ENCODE measurements at regions not wholly inside any gene's neighbourhood (a gene's known extent, or its start where the extent isn't known, plus 50 kb on each side); places are given as distances from the start of the nearest gene placed in this dataset.

GRCh38 chr14:98819132-98819866, 452.7 kb downstream of the BCL11B start:
- H2AFZ ChIP-seq (ENCODE audit: low read depth, low read length): no peak overlapping the region
- no peak overlapping the region for H3K4me2 ChIP-seq (ENCODE audit: low read length)
- no peak overlapping the region for H3K27ac ChIP-seq (ENCODE audit: low read length)
- H3K9ac ChIP-seq (ENCODE audit: low read length): no peak overlapping the region
- no peaks in the 10 kb centered on the region for H4K20me1 ChIP-seq (ENCODE audit: insufficient read depth)
- no peaks in the 10 kb centered on the region for H3K36me3 ChIP-seq (ENCODE audit: insufficient read depth, low read length)
- no peak for TF ChIP-seq RAD21 (conservative IDR thresholded peaks at IDR 0.05)
- TF ChIP-seq REST (IDR thresholded peaks at IDR 0.05; ENCODE audit: borderline replicate concordance): no peak
- TF ChIP-seq EP300 (conservative IDR thresholded peaks at IDR 0.05; ENCODE audit: poor library complexity, severe bottlenecking): no peak
- TF ChIP-seq POLR2AphosphoS5 (IDR thresholded peaks at IDR 0.05): no peak
- TF ChIP-seq SMC3 (conservative IDR thresholded peaks at IDR 0.05; ENCODE audit: poor library complexity): no peak
- TF ChIP-seq MXI1 (conservative IDR thresholded peaks at IDR 0.05; ENCODE audit: poor library complexity, severe bottlenecking): no peak
- TF ChIP-seq EZH2 (IDR thresholded peaks at IDR 0.05; ENCODE audit: borderline replicate concordance, insufficient read depth, low read length, poor library complexity, severe bottlenecking): no peak
- no peak for TF ChIP-seq TAF1 (IDR thresholded peaks at IDR 0.05; ENCODE audit: low read depth)
- TF ChIP-seq CTCF (IDR thresholded peaks at IDR 0.05; ENCODE audit: poor library complexity, severe bottlenecking): no peak
- no peaks in the 10 kb centered on the region for H3K9me3 ChIP-seq (ENCODE audit: low read length)
- H3K4me3 ChIP-seq (ENCODE audit: low read length): no peak overlapping the region
- no peaks in the 10 kb centered on the region for H3K9me2 ChIP-seq (ENCODE audit: insufficient read depth, low read length)
- H3F3A ChIP-seq (ENCODE audit: insufficient read depth, low read length, poor library complexity, severe bottlenecking): no peaks in the 10 kb centered on the region
- H3K27me3 ChIP-seq (ENCODE audit: insufficient read depth, low read depth, low read length): no peaks in the 10 kb centered on the region
- H3K79me2 ChIP-seq (replicated peaks; ENCODE audit: insufficient read depth, low read length): no peaks in the 10 kb centered on the region

GRCh38 chr14:98819867-98820206, 452.2 kb downstream of the BCL11B start:
- H3K79me2 ChIP-seq (replicated peaks; ENCODE audit: insufficient read depth, low read length): no peaks in the 10 kb centered on the region
- no peak overlapping the region for H3K4me2 ChIP-seq (ENCODE audit: low read length)
- H3K9me2 ChIP-seq (ENCODE audit: insufficient read depth, low read length): no peaks in the 10 kb centered on the region
- H3K36me3 ChIP-seq (ENCODE audit: insufficient read depth, low read length): no peaks in the 10 kb centered on the region
- no peaks in the 10 kb centered on the region for H3K27me3 ChIP-seq (ENCODE audit: insufficient read depth, low read depth, low read length)
- H3K9me3 ChIP-seq (ENCODE audit: low read length): no peaks in the 10 kb centered on the region
- H2AFZ ChIP-seq (ENCODE audit: low read depth, low read length): no peak overlapping the region
- H3K4me3 ChIP-seq (ENCODE audit: low read length): no peak overlapping the region
- TF ChIP-seq MXI1 (conservative IDR thresholded peaks at IDR 0.05; ENCODE audit: poor library complexity, severe bottlenecking) (no peak), SMC3 (conservative IDR thresholded peaks at IDR 0.05; ENCODE audit: poor library complexity) (no peak), REST (IDR thresholded peaks at IDR 0.05; ENCODE audit: borderline replicate concordance) (no peak), EP300 (conservative IDR thresholded peaks at IDR 0.05; ENCODE audit: poor library complexity, severe bottlenecking) (no peak), RAD21 (conservative IDR thresholded peaks at IDR 0.05) (no peak), EZH2 (IDR thresholded peaks at IDR 0.05; ENCODE audit: borderline replicate concordance, insufficient read depth, low read length, poor library complexity, severe bottlenecking) (no peak), CTCF (IDR thresholded peaks at IDR 0.05; ENCODE audit: poor library complexity, severe bottlenecking) (no peak), TAF1 (IDR thresholded peaks at IDR 0.05; ENCODE audit: low read depth) (no peak), POLR2AphosphoS5 (IDR thresholded peaks at IDR 0.05) (no peak)
- H3K9ac ChIP-seq (ENCODE audit: low read length): no peak overlapping the region
- no peaks in the 10 kb centered on the region for H3F3A ChIP-seq (ENCODE audit: insufficient read depth, low read length, poor library complexity, severe bottlenecking)
- no peak overlapping the region for H3K27ac ChIP-seq (ENCODE audit: low read length)
- no peaks in the 10 kb centered on the region for H4K20me1 ChIP-seq (ENCODE audit: insufficient read depth)

Measured in neural cell (in vitro differentiated cells).